BJ (cell line): ENCODE measurements at regions not wholly inside any gene's neighbourhood (a gene's known extent, or its start where the extent isn't known, plus 50 kb on each side); places are given as distances from the start of the nearest gene placed in this dataset.

Source experiments
- CTCF ChIA-PET: fragments of 350-600 bp; formaldehyde crosslinking; extraction: SDS; loops from one replicate; lab custom pipeline; 2021; ENCODE audit warnings: antibody characterized with exemption, inconsistent platforms; lab: Yijun Ruan, JAX
- POLR2A ChIA-PET: fragments of 300-600 bp; sonication (Branson Sonifier 250); formaldehyde crosslinking; extraction: SDS; loops from one replicate; lab custom pipeline; 2021; ENCODE audit warnings: antibody characterized with exemption; lab: Charles Lee
- DNase-seq: peaks from one replicate; pipeline ENCODE4 v3.0.0-alpha.2; 2011; ENCODE audit warnings: low read depth
- H3K27me3 ChIP-seq: 2 replicates; pipeline ENCODE4 v1.6.0; 2011; ENCODE audit warnings: low read length; ENCODE audit not compliant: control insufficient read depth, insufficient read depth
- H3K36me3 ChIP-seq: 2 replicates; pipeline ENCODE4 v1.5.1; 2011; ENCODE audit warnings: low read length; ENCODE audit not compliant: control insufficient read depth, insufficient read depth
- H3K4me3 ChIP-seq: 2 replicates; pipeline ENCODE4 v1.5.1; 2011; ENCODE audit warnings: low read depth, mild to moderate bottlenecking, control low read depth, low read length
- TF ChIP-seq, protein P1 (sequence below): IDR thresholded peaks from 2 replicates; pipeline ENCODE4 v1.5.1; 2011; ENCODE audit warnings: low read depth, mild to moderate bottlenecking, control low read depth, inconsistent platforms, low read length, moderate library complexity; ENCODE audit not compliant: insufficient read depth

DNA sequence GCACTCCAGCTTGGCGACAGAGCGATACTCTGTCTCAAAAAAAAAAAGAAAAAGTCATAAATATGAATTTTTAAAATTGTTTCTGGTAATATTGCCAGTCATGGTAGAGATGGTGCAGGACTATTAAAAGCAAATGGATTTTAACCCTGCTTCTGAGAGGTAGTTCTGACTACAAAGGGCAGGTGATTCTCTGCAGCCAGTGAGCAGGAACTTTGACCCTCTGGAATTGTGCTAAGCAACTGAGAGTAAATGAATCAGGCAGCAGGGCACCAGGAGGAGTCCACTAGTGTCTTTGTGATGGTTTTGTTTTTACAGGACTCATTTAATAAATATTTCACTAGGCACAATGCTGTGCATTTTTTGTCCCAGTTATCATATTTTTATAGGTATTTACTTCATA lies 781.2 kb downstream of the TLE4 start:
- ChIA-PET POLR2A (no interaction called here), CTCF (no interaction called here)
- Histone ChIP-seq H3K27me3 (no peaks in the 10 kb centered on the region), H3K4me3 (no peak overlapping the region), H3K36me3 (no peaks in the 10 kb centered on the region)
- no peak for DNase-seq
- TF ChIP-seq, protein P1, sequence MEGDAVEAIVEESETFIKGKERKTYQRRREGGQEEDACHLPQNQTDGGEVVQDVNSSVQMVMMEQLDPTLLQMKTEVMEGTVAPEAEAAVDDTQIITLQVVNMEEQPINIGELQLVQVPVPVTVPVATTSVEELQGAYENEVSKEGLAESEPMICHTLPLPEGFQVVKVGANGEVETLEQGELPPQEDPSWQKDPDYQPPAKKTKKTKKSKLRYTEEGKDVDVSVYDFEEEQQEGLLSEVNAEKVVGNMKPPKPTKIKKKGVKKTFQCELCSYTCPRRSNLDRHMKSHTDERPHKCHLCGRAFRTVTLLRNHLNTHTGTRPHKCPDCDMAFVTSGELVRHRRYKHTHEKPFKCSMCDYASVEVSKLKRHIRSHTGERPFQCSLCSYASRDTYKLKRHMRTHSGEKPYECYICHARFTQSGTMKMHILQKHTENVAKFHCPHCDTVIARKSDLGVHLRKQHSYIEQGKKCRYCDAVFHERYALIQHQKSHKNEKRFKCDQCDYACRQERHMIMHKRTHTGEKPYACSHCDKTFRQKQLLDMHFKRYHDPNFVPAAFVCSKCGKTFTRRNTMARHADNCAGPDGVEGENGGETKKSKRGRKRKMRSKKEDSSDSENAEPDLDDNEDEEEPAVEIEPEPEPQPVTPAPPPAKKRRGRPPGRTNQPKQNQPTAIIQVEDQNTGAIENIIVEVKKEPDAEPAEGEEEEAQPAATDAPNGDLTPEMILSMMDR = no peak

DNA sequence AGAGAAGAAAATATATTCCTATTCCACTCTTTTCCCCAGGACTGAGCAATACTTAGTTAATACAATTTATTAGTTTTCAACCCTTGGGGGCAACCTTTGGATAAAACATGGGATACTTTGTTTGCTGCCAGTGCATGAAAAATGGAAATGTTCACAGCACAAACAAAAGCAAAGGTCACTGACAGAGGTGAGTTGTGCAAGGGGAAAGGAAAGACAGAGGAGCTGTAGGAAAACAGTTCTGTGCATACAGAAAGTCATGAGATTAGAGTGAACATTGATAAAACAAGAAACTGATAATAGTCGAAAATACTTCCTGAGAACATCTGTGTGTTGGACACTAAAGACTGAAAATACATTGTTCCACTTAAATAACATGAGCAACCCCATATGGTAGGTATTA lies 779.8 kb downstream of the TLE4 start:
- CTCF ChIA-PET = no interaction called here
- Histone ChIP-seq H3K27me3 (no peaks in the 10 kb centered on the region), H3K36me3 (no peaks in the 10 kb centered on the region), H3K4me3 (no peak overlapping the region)
- no peak for DNase-seq
- TF ChIP-seq, protein P1 = no peak
- POLR2A ChIA-PET = no interaction called here

DNA sequence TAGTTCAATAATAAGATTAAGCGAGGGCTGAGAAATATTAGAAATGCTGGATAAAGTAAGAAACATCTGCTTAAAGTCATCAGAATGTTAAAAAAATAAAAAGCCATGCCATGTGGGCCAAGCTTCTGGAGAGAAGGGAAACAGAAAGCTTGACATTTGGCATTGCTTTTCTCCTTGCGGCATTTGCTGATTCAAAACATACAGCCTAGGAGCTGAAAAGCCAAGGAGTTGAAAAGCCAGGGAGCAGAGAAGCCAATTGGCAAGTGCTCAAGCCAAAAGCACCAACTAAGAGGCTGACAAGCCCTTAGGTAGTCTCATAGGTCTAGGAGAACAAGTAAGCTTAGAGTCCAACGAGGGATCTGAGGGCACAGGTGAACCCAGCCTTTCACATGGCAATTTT lies 754.3 kb downstream of the TLE4 start:
- DNase-seq = no peak

DNA sequence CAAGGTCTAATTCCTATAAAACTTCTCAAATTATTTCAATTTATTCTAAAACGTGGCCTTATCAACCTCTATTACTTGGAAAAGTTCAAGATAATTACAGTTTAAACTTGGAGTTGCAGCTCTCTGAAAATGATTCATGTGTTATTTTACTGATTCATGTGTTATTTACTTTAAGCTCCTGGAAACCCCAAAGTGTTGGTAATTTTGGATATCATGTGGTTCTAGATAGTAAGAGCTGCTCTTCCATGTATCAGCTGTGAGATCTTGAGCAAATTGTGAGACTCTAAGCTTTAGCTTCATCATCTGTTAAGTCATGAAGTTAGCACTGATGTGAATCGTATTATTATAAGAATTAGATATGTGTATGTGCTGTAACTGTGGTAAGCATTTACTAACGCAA lies 749.2 kb downstream of the TLE4 start:
- Histone ChIP-seq H3K36me3 (no peaks in the 10 kb centered on the region), H3K27me3 (no peaks in the 10 kb centered on the region), H3K4me3 (no peak overlapping the region)
- TF ChIP-seq, protein P1 = no peak
- DNase-seq = no peak
- POLR2A ChIA-PET = no interaction called here
- CTCF ChIA-PET = no interaction called here

More for the DNA sequence above, 754.3 kb downstream of the TLE4 start:
- H3K36me3 ChIP-seq = no peaks in the 10 kb centered on the region
- TF ChIP-seq, protein P1 = no peak
- ChIA-PET CTCF (no interaction called here), POLR2A (no interaction called here)
- H3K27me3 ChIP-seq = no peaks in the 10 kb centered on the region
- no peak overlapping the region for H3K4me3 ChIP-seq

GRCh38 chr9:80320480-80320879 lies 748.7 kb downstream of the TLE4 start:
- DNase-seq = no peak
- TF ChIP-seq, protein P1 = no peak

More at GRCh38 chr9:80320480-80320879, 748.7 kb downstream of the TLE4 start:
- Histone ChIP-seq H3K4me3 (no peak overlapping the region), H3K36me3 (no peaks in the 10 kb centered on the region), H3K27me3 (no peaks in the 10 kb centered on the region)
- POLR2A ChIA-PET = no interaction called here
- CTCF ChIA-PET = no interaction called here
